ENCODE measurements at regions not wholly inside any gene's neighbourhood (a gene's known extent, or its start where the extent isn't known, plus 50 kb on each side); places are given as distances from the start of the nearest gene placed in this dataset.
A peak's percentile ranks its signal among the peaks of the same experiment; 100 is the strongest.

DNA sequence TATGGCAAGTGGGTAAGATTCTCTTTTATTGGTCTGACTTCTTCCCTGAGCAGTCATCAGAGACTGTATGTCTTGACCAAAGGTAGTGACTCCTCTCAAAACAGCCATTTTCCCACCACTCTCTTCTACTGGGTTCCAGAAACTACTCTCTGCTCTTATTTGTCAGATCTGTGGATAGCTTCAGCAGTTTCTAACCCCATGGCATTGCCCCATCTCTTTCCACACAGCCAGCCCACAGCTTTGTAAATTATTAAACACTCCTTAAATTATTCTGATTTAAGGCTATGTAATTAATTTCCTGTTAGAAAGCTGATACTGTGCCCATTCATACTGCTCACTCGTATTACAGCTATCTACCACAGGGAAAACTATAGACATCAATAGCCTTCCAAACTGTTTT, 138.4 kb upstream of the CNR1 start:
- no peak for DNase-seq

DNA sequence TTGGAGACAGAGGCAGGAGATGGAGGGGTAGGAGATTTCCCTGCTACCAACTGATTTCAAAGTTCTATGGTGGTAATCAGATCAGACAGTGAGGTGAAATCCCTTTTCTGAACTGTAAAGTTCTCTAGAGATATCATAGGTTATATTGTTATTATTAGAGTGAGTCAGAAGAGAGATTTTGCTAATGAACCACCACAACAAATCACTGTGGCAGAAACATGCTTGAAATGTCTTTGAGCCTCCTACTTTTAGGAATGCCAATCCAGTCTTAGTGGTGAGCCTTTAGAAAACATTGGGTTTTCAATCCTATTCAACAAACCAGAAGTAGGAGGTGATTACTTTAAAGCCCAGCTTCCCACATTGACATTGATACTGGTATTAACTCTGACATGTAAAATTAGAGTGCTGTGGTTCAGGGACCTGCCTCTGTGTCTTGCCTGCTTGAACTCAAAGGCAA, 136.7 kb upstream of the CNR1 start:
- DNase-seq = no peak

DNA sequence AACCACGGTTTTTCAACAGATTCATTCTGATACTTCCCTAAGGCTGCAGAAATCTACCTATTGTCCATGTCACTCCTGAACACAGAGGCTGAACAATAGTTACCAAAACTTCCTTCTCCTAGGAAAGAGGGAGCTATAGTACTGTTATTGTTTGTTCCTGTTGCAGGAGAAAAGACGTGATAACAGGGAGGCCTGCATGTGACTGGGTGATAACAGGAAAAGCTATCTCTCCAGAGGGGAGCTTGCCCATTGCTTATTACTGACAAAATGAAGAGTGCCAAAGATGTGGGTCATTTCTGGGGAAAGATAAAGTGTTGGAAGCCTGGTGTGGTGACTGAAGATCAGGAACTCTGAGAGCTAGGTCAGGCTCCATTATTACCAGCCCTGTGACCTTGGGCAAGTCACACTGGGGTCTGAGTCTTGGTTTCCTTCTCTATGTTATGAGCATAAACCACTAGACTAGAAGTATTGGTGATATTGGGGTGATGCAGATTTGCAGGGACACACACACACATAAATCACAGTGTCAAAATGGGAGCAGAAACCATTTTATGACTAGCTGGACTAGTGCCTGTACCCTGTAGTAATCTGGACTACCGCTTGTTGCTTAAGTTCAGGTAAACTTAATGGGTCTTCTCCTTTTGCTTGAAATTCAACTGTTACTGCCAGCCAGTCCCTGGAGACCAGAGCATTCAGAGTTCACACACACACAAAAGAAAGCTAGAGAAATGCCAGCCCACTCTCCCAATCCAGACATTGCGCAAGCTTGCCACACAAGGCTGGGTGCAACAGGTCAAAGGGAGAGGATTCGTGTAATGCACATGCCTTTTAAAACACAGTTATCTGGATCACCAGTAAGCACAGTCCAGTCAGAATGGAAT, 136.0 kb upstream of the CNR1 start:
- DNase-seq = no peak

DNA sequence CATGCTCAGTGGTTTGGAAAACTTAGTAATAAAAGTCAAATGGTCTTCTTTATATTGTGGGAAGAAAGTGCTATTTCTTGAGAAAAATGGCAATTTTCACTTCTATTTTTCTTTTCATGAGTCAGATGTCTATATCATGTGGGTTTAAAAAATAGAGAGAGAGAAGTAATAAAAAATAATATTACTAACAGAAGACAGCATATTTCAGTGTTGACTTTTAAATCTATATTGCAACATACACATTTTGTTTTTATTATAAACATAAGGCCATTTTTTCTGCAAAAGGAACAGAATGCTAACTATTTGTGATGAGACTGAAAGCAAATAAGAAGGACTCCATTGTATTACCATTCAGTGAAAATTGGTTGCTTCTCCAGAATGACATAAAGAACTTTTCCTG, 135.1 kb upstream of the CNR1 start:
- no peak for DNase-seq

DNA sequence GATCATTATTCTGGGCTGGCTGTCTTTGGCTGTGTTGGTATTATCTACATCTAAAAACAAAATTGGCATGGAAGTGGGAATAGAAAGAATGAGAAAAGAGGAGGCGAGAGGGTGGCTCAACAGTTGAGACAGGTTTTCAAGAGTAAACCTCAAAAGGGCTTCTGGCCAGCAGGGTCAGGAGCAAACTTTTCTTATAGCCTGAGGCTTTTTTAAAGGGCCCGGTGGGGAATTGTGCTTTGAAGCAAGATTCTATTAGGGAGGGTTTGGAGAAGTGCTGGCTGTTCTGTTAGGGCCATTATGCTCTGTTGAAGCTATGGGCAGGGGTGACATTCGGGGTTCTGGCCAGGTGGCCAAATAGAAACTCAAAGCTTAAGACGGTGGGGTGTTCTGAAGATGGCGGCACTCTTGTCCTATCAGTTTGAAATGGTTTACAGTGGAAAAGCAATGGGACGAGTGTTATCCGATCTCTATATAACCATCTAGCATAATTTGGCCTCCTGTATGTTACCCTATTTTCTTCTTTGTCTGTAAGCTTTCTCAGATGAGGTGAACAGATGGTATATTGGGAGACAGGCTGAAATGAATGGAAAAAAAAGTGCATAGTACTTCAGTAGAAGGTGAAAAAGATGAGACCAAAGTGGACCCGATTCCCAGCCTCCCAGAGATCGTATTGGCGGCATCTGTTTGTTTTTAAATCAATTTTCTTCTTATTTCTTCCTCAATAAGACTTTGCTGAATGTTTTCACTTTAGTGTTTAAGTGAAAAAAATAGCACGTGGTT, 132.1 kb upstream of the CNR1 start:
- no peak for DNase-seq

DNA sequence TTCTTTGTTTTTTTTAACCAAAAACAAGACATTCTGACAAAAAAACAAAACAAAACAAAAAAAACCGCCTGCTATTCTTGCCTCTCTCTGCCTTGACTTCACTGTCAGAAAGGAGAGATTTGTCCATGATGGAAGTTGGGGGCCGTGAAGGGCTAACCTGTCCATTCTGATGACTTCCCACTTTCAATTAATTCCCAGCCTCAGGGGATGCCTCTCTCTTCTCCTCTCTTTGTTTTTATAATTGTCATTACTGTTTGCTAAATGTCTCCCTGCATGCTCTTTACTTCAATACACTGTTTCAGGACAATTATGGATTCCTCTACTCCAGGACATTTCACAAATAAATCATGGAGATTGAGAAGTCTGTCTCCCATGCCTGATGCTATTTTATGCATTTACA, 130.5 kb upstream of the CNR1 start:
- no peak for DNase-seq

DNA sequence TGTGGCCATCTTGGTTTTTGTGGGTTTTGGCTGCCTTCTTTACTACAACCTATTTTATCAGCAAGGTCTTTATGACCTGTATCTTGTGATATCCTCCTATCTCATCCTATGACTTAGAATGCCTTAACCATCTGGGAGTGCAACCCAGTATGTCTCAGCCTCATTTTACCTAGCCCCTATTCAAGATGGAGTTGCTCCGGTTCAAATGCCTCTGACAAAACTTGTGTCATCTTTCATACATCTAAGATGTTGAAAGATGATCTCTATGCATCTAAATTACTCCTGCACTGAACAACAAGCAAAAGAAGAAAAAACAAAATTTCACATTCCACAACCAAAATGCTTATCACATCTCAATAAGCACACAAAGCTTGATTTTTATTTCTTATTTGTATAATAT, 129.5 kb upstream of the CNR1 start:
- no peak for DNase-seq

DNA sequence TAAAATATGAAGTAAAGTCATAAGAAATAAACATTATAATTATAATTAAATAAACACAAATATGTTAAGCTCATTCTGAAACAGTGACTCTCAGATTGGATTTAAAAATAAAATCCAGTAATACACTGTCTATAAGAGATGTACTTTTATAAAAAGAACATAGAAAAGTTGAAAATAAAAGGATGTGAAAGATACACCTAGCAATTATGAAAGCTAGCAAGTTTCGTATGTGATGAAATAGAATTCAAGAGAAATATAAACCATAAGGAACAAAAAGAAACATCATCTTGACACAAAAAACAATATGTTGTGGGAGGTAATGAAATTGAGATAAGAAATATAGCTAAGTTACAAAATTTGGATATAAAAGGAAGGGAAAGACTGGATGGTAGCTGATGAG, 128.6 kb upstream of the CNR1 start:
- no peak for DNase-seq

DNA sequence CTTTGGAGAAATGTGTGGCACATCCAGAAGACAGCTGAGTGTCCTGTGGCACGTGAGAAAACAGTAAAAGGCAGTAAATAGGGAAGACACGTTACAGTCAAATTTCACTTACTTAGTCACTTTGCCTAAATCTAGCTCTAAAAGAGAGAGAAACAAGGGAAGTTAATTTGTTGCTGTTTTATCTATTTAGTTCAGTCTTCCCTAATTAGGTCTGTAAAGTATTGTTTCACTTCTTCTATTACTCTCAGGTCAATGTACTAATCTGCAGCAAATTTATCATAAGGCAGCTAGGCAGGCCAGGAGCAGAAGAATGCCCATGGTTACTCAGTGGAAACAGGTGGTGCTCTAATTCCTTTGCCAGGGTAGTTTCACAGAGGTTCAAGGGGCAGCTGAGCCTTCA, 124.3 kb upstream of the CNR1 start:
- DNase-seq = no peak

DNA sequence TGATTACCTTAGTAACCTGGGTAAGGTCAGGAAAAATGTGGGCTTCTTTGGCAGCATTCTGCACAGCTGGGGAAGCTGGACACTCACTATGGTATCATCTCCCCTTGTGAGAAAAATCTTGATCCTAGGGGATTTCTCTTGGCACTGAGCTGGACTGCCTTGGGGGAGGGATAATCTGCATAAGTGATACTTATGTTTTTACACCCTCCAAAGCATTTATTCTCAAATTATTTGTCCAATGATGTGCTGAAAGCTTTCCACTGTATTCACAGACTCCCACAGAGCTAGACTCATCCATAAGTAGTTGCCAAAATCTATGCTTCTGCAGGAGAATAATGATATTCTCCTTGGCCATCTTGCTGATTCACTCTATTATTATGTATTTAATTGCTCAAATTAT, 121.5 kb upstream of the CNR1 start:
- no peak for DNase-seq

DNA sequence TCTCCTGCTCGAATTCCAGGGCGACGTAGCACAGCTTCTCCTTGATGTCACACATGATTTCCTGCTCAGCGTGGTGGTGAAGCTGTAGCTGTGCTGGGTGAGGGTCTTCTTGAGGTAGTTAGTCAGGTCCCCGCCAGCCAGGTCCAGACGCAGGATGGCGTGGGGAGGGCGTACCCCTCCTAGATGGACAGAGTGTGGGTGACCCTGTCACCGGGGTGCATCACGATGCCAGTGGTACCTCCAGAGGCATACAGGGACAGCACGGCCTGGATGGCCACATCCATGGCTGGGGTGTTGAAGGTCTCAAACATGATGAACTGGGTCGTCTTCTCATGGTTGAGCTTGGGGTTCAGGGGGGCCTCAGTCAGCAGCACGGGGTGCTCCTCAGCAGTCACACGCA, 110.2 kb upstream of the CNR1 start:
- no peak for DNase-seq

DNA sequence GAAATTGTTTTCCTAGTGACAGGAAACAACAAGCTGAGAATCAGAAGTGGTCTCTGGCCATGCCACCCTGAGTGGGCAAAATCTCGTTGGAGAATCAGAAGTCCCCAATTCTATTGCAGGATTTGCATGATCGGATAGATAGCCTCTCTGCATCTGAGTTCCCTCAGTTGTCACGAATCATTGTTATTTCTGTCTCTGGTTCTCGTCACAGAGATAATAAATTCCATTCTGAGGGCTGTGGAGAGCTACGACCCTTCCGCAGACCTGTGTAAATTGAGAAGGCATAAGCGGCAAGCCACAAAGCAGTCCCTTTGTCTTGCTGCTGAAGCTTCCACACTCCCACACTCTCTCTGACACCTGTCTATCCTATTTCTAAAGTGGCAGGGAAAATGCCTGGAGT, 102.4 kb upstream of the CNR1 start:
- DNase-seq = no peak

DNA sequence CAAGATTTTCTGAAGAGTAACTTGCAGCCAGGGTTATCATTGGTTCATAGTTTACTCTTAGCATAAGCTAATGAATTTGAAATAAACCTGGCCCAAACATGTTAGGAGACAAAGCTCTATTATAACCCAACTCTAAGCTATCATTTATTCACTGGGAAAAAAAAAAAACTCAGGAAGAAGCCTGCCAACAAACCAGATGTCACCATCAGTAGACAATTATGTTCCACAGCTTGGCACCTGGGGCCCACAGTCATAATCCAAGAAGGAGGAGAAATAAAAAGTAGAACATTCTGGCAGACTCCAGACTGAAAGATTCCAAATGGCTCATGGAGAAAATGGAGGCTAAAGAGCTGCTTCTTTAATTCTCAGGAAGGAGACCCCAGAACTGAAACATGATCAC, 100.0 kb upstream of the CNR1 start:
- no peak for DNase-seq

DNA sequence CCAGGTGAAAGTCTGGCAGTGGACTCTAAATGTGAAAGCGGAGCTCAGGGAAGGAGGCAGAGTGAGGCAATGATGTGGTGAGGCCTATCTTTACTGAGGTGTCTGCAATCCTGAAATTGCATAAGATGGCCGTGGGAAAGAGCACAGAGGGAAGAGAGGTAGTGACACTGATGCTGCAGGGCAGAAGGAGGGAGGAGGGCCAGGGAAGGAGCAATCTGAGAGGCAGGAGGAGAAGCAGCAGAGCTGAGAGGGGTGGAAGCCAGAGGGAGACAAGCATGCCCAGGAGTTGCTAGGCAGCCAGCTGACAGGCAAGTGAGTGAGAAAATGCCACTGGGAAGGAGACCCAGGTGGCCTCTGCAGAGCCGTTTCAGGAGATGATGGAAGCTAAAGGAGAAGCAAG, 97.4 kb upstream of the CNR1 start:
- DNase-seq = no peak

DNA sequence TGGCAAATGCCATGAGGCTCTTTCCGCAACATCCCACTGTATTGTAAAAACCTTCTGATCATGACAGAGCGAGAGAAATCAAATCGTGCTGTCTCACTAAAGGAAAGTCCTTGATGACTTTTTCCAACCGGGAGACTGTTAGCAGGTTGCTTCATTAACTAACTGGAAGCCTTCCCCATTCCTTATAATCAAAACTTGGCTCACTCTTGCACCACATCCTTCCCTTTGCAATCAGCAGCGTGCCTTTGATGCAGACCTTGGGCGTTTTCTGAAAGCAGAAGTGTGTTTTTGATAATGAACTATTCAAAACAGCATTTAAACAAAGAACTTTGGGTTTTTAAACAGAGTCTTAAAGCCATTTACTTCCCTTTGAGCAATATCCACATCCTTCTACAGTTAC, 96.2 kb upstream of the CNR1 start:
- DNase-seq = no peak

DNA sequence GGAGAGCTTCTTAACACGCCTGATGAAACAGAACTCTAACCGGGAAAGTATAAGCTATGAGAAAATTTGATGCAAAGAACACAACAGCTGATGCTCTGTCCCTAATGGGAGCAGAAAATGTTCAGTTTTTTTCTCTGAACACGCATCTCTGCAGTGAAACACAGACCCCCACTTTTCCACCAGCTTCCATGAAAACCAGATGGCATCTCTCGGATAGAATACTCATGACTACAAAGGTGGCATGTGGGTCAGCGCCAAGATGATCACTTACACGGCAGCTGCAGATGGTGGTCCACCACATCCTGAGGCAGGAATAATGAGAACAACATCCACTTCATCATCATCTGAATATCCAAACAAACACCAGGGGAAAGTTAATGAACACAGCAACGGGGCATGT, 85.2 kb upstream of the CNR1 start:
- no peak for DNase-seq

DNA sequence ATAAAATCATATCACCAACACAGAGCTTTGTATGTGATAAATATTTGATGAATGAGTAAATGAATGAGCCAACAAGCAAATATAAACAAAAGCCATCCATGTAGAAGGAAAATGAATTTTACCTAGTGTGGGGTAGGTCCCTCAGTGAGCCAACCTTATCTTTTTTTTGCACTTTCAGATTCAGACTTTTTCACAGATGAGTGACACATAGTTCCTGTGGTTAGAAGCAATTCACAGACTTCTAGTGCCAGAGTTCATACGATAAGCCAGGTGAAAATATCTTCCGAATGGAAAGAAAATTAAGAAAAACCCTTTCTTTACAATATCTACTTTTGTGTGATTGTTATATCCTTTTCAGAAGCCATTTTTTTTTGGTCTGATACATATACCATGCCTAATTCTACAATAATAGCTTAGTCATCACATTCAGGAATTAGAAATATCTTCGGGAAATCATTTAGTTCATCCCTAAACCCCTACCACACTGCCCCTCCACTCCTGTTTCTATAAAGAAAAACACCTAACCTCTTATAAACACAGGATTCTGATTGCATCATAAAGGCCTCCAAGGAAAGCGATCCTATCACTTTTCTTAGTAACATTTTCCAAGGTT, 82.7 kb upstream of the CNR1 start:
- DNase-seq = no peak

DNA sequence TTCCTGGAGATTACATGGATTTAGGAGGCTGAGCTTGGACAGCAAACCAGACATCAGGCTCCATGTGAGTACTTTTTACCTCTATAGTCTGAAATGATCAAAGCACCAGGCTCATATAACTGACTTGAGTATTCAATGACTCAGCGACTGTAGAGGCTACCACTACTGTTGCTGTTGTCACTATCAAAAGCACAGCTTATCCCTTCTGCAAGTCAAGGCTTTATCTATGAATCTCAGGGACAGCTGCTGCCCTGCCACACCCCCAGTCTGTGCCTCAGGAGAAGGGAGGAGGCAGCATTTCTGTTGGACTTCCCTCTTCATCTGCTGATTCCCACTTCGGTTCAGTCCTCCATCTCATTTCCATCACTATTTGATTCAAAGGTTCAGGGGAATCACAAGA, 80.5 kb upstream of the CNR1 start:
- DNase-seq = no peak

DNA sequence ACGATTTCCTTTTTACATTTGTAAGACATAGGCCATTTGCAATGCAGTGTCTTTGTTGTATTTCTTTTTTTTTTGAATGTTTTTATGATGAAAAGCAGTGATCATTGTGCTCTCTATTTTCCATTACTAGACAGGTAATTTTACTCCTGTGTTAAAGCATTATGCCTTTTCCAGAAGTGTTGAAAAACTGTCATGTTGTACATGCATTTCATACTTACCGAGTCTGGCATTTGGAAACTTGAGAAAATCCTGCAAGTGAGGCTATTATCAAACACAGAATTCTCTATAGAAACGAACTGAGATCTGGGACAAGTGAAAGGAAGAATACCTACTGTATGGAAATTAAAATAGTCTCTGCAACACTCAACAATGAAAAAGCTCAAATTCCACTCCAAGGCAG, 78.6 kb upstream of the CNR1 start:
- no peak for DNase-seq

DNA sequence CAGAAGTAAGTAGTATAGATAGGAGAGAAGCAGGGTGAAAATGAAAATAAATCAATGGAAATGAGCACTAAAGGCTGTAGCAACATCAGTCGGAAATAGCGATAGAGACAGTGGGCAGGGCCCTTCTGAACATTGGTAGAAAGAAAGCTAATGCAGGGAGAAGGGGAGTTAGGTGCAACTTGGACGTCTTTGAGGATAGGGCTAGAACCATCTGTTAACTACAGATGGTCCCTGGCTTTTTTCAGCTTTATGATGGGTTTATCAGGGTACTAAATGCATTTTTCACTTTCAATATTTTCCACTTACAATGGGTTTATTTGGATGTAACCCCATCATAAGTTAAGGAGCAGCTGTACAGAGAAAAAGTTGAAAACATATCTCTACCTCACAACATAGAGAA, 72.8 kb upstream of the CNR1 start:
- no peak for DNase-seq

DNA sequence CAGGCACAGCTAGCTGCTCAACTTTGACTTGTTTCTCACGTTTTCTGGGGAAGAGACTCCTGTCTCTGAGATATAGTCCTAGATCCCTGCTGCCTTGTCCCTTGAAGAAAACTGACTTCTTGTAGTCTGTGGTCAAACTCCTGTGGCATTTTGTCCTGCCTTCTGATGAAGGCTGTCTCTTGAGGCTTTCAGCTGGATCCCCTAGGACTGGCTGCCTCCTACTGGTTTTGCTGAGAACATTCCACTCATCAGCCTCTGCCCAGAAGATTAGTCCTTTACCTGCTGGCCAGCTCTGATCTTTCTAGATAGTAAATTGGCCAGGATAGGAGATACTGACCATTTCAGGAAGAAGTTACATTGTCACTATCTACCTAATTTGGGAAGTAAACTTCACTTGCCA, 71.9 kb upstream of the CNR1 start:
- DNase-seq = peak; percentile 4

DNA sequence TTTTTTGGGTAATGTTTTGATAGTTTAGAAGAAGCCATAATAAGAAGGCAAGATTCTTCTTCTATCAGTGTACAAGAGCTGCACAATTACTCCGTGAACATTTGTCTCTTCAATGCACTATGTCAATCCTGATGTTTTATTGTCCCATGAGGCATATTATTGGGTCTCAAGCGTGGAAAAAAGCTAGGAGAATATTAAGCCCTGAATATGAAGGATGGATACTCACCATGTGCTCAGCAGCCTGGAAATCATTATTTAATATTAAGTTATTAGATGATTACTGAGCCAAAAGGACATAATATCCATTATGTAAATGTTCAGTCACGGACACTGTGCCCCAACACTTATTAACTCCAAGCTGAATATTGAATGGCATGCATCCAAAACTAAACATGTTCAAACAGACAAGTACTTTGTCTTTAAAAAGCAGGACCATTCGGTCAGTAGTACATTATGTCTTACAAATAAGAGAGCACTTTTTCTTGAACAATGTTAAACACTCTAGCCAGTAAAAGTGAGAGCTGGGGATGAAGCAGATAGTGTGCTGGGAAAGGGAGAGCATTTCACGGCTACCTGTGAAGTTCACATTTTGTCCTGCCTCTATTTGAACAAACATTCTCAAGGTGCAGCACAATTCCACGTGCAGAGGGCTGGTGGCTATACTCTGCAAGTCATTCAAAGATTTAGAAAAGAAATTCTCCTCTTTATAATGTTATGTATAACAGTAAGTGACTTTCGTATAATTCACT, 70.6 kb upstream of the CNR1 start:
- DNase-seq = no peak

DNA sequence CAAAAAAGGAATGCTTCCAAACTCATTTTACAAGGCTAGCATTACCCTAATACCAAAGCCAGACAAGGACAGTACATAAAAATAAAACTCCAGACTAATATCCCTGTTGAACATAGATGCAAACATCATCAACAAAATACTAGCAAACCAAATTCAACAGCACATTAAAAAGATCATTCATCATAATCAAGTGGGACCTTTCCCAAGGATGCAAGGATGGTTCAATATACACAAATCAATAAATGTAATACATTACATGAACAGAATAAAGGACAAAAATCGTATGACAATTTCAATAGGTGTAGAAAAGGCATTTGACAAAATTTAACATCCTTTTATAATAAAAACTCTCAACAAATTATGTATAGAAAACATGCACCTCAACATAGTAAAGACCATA, 66.6 kb upstream of the CNR1 start:
- DNase-seq = no peak

All from activated CD4-positive, alpha-beta T cell treated with anti-CD3 and anti-CD28 coated beads, Interleukin-2, Interleukin-6, amounts not matched to agents 100 ng/mL and 50 ng/mL, durations not matched to agents 16 hours and 8 hours (primary cell).